ENCODE measurements at regions not wholly inside any gene's neighbourhood (a gene's known extent, or its start where the extent isn't known, plus 50 kb on each side); places are given as distances from the start of the nearest gene placed in this dataset.
A peak's percentile ranks its signal among the peaks of the same experiment; 100 is the strongest.

DNA sequence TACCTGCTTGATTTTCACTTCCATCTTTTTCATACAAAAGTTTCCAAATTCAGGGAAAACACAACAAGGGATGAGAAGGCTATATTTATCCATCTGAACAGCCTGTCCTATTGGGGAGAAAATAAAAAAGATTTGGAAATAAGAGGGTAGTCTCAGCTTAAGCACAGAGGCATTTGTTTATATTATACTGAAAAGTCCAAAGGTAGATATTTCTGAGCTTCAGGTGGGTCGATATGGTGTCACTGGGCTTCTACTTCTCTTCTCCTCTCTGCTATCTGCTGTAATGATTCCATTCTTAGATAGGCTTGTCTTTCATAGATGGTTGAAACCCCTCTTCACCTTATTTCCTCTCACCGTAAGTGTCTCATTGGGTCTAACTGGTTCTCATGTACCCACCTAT, 337.0 kb downstream of the INSC start:
- no peak for DNase-seq (ENCODE audit: low read depth)
- TF ChIP-seq, protein P1, sequence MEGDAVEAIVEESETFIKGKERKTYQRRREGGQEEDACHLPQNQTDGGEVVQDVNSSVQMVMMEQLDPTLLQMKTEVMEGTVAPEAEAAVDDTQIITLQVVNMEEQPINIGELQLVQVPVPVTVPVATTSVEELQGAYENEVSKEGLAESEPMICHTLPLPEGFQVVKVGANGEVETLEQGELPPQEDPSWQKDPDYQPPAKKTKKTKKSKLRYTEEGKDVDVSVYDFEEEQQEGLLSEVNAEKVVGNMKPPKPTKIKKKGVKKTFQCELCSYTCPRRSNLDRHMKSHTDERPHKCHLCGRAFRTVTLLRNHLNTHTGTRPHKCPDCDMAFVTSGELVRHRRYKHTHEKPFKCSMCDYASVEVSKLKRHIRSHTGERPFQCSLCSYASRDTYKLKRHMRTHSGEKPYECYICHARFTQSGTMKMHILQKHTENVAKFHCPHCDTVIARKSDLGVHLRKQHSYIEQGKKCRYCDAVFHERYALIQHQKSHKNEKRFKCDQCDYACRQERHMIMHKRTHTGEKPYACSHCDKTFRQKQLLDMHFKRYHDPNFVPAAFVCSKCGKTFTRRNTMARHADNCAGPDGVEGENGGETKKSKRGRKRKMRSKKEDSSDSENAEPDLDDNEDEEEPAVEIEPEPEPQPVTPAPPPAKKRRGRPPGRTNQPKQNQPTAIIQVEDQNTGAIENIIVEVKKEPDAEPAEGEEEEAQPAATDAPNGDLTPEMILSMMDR (IDR thresholded peaks at IDR 0.05; ENCODE audit: insufficient read depth, low read depth, low read length) = no peak
- no peak overlapping the region for H3K4me3 ChIP-seq (ENCODE audit: low read depth, low read length)

- no peak for DNase-seq (ENCODE audit: low read depth)
- TF ChIP-seq, protein P1 (IDR thresholded peaks at IDR 0.05; ENCODE audit: insufficient read depth, low read depth, low read length) = no peak
- H3K4me3 ChIP-seq (ENCODE audit: low read depth, low read length) = no peak overlapping the region
Measured at GRCh38 chr11:15453211-15453765, 338.6 kb downstream of the INSC start.

DNA sequence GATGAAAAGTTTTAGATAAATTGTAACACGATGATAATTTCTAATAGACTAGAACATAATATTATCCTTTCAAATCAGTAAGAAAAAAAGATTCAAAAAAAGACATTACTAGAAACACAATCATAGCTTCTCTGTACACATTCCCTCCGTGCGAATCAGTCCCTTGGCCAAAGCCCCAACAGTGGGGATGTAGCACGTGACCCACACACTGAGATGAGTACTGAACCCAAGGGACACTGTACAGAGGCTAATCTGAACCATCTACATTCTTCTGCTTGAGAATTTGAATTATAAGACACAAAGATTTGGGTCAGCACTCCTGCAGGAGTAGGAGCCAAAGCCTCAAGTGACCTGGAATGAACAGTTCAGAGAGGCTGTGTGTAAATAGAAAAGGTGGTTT, 353.7 kb downstream of the INSC start:
- H3K4me3 ChIP-seq (ENCODE audit: low read depth, low read length) = no peak overlapping the region
- TF ChIP-seq, protein P1 (IDR thresholded peaks at IDR 0.05; ENCODE audit: insufficient read depth, low read depth, low read length) = no peak
- peak; percentile 1 for DNase-seq (ENCODE audit: low read depth)

DNA sequence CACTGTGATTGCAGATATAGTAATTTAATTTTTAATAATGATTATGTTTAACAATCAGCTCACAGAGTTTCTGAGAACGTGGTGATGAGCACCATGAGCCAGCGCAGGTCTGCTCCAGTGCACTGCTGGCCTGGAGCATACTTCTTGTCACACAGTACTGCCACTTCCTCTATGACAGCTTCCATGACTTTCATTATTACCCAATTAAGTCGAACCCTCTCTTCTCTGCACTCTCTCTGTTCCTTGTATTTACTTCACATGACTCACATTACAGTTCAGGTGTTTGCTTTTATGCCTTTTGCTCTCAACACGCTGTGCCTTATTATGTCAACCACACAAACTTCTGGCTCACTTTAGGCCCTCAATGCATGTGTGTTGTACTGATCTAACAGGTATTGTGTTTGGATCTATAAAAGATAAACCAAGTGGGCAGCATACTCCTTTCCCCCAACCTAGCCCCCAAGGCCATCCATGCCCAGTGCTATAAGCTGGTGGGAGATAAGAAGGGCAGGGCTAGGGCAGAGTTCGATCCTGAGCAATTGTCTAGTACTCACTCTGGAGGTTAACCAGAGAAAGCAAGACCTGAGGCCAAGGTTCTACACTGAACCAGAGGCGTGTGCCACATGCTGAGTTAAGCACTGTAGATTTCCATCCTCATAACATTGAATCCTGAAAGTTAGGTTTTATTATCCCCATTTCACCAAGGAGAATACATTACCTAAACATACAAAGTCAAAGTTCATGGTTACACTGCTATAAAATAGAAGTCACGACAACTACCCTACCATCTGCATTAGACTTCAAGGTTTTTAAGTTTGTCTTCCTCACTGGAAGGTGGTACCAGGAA, 356.5 kb downstream of the INSC start:
- DNase-seq (ENCODE audit: low read depth) = no peak
- TF ChIP-seq, protein P1 (IDR thresholded peaks at IDR 0.05; ENCODE audit: insufficient read depth, low read depth, low read length) = no peak
- H3K4me3 ChIP-seq (ENCODE audit: low read depth, low read length) = no peak overlapping the region

DNA sequence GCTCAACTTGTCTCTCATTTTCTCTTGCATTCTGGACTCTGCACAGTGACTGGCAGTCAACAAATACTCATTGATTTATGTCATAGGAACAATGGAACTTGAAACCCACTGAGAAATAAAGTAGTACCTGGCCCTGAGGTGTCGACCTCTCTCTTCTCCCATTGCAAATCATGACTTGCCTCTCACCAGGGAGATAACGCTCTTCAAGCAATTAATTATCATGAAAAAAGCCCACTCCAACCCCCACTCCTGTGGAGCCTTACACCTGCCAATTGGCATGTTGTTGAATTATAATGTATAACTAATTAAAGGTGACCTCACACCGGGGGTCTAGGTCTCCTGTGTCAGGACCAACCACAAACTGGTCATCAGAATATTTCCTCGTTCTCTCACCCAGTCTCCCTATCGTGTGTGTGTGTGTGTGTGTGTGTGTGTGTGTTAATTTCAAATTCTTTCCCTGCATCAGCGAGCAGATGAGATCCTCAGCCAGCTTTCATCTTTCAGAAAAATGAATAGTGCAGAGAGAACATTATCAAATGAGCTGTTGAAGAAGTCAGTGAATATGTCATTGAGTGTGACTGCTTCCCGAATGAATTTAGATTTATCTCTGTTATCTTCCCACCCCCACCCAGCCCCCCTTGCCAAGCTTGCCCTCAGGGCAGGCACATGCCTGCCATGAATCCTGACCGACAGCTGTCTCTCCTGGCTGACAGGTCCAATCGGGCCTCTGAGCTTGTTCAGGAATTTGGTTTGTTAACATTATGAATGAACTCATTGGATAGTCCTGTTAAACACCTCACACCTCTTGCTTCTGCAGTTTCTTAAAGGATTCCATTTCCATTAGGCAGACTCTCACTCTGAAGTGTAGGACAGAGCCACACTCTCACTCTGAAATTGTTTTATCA, 357.4 kb downstream of the INSC start:
- TF ChIP-seq, protein P1 (IDR thresholded peaks at IDR 0.05; ENCODE audit: insufficient read depth, low read depth, low read length) = no peak
- DNase-seq (ENCODE audit: low read depth) = no peak
- no peak overlapping the region for H3K4me3 ChIP-seq (ENCODE audit: low read depth, low read length)

- no peak overlapping the region for H3K4me3 ChIP-seq (ENCODE audit: low read depth, low read length)
- DNase-seq (ENCODE audit: low read depth) = no peak
- TF ChIP-seq, protein P1 (IDR thresholded peaks at IDR 0.05; ENCODE audit: insufficient read depth, low read depth, low read length) = no peak
Measured at GRCh38 chr11:15473954-15474837, 359.5 kb downstream of the INSC start.
